ENCODE measurements at regions not wholly inside any gene's neighbourhood (a gene's known extent, or its start where the extent isn't known, plus 50 kb on each side); places are given as distances from the start of the nearest gene placed in this dataset.

GRCh38 chr13:42412812-42413483 is 141.0 kb downstream of the AKAP11 start:
- Histone ChIP-seq H3K4me3 (no peak overlapping the region), H3K36me3 (no peaks in the 10 kb centered on the region), H3K4me1 (no peaks in the 10 kb centered on the region), H3K27ac (no peak overlapping the region), H3K27me3 (no peaks in the 10 kb centered on the region), H3K9me3 (no peaks in the 10 kb centered on the region)
- intact Hi-C loops (cut with DNase I) = no loop called here
- no peak for TF ChIP-seq CTCF (IDR thresholded peaks at IDR 0.05)
- ATAC-seq (no peak), DNase-seq (no peak)

GRCh38 chr13:42413484-42413815 is 141.5 kb downstream of the AKAP11 start:
- TF ChIP-seq CTCF (IDR thresholded peaks at IDR 0.05) = no peak
- no peaks in the 10 kb centered on the region for H3K9me3 ChIP-seq
- no peak overlapping the region for H3K27ac ChIP-seq
- H3K4me3 ChIP-seq = no peak overlapping the region
- H3K27me3 ChIP-seq = no peaks in the 10 kb centered on the region
- no peaks in the 10 kb centered on the region for H3K4me1 ChIP-seq
- ATAC-seq (no peak), DNase-seq (no peak)
- intact Hi-C loops (cut with DNase I) = no loop called here
- no peaks in the 10 kb centered on the region for H3K36me3 ChIP-seq

GRCh38 chr13:42417626-42418025 is 145.7 kb downstream of the AKAP11 start:
- no peaks in the 10 kb centered on the region for H3K9me3 ChIP-seq
- intact Hi-C loops (cut with DNase I) = no loop called here
- no peaks in the 10 kb centered on the region for H3K27me3 ChIP-seq
- no peak overlapping the region for H3K4me3 ChIP-seq
- ATAC-seq (no peak), DNase-seq (no peak)
- no peak overlapping the region for H3K27ac ChIP-seq
- no peaks in the 10 kb centered on the region for H3K36me3 ChIP-seq
- H3K4me1 ChIP-seq = no peaks in the 10 kb centered on the region
- TF ChIP-seq CTCF (IDR thresholded peaks at IDR 0.05) = no peak

GRCh38 chr13:42418184-42418583 is 146.2 kb downstream of the AKAP11 start:
- ATAC-seq (no peak), DNase-seq (no peak)
- no peak for TF ChIP-seq CTCF (IDR thresholded peaks at IDR 0.05)
- Histone ChIP-seq H3K36me3 (no peaks in the 10 kb centered on the region), H3K27me3 (no peaks in the 10 kb centered on the region), H3K4me3 (no peak overlapping the region), H3K27ac (no peak overlapping the region), H3K4me1 (no peaks in the 10 kb centered on the region), H3K9me3 (no peaks in the 10 kb centered on the region)
- intact Hi-C loops (cut with DNase I) = no loop called here

- TF ChIP-seq CTCF (IDR thresholded peaks at IDR 0.05) = no peak
- intact Hi-C loops (cut with DNase I) = no loop called here
- DNase-seq = no peak
- no peaks in the 10 kb centered on the region for H3K9me3 ChIP-seq
- no peak overlapping the region for H3K27ac ChIP-seq
- no peak for ATAC-seq
- H3K27me3 ChIP-seq = no peaks in the 10 kb centered on the region
- no peaks in the 10 kb centered on the region for H3K4me1 ChIP-seq
- H3K4me3 ChIP-seq = no peak overlapping the region
- no peaks in the 10 kb centered on the region for H3K36me3 ChIP-seq
Observed at GRCh38 chr13:42420304-42420703, 148.4 kb downstream of the AKAP11 start.

- TF ChIP-seq CTCF (IDR thresholded peaks at IDR 0.05) = no peak
- intact Hi-C loops (cut with DNase I) = no loop called here
- no peak overlapping the region for H3K27ac ChIP-seq
Observed at GRCh38 chr13:42422681-42423080, 150.7 kb downstream of the AKAP11 start.

More at GRCh38 chr13:42422681-42423080, 150.7 kb downstream of the AKAP11 start:
- no peak for ATAC-seq
- no peaks in the 10 kb centered on the region for H3K4me1 ChIP-seq
- no peaks in the 10 kb centered on the region for H3K9me3 ChIP-seq
- H3K36me3 ChIP-seq = no peaks in the 10 kb centered on the region
- no peak for DNase-seq
- no peak overlapping the region for H3K4me3 ChIP-seq
- no peaks in the 10 kb centered on the region for H3K27me3 ChIP-seq

All from upper lobe of right lung (tissue), 1 donor.